Duodenal mucosa (tissue), 2 donors: ENCODE measurements at regions not wholly inside any gene's neighbourhood (a gene's known extent, or its start where the extent isn't known, plus 50 kb on each side); places are given as distances from the start of the nearest gene placed in this dataset.

Experiments
- H3K27ac ChIP-seq: one replicate; pipeline ENCODE4 v1.7.0; 2013; ENCODE audit warnings: low read depth, low read length
- H3K27me3 ChIP-seq, 2 donors: one replicate each; pipeline ENCODE4 v1.7.0; 2013; ENCODE audit warnings: low read length in 2 of 2, control low read depth in 1 of 2; ENCODE audit not compliant: insufficient read depth in 2 of 2, control insufficient read depth in 1 of 2
- H3K36me3 ChIP-seq, 2 donors: one replicate each; pipeline ENCODE4 v1.7.0; 2013; ENCODE audit warnings: low read length in 2 of 2, control low read depth in 1 of 2; ENCODE audit not compliant: insufficient read depth in 2 of 2, control insufficient read depth in 1 of 2
- H3K4me1 ChIP-seq, 2 donors: one replicate each; pipeline ENCODE4 v1.7.0; 2013; ENCODE audit warnings: low read length in 2 of 2, control low read depth in 1 of 2; ENCODE audit not compliant: insufficient read depth in 2 of 2, control insufficient read depth in 1 of 2
- H3K4me3 ChIP-seq, 2 donors: one replicate each; pipeline ENCODE4 v1.7.0; 2013; ENCODE audit warnings: low read length in 2 of 2, low read depth in 1 of 2
- H3K9ac ChIP-seq, 2 donors: one replicate each; pipeline ENCODE4 v1.7.0; 2013; ENCODE audit warnings: low read length in 2 of 2, low read depth in 1 of 2
- H3K9me3 ChIP-seq, 2 donors: one replicate each; pipeline ENCODE4 v1.7.0; 2013; ENCODE audit warnings: low read length in 2 of 2, control low read depth in 1 of 2; ENCODE audit not compliant: control insufficient read depth in 1 of 2

DNA sequence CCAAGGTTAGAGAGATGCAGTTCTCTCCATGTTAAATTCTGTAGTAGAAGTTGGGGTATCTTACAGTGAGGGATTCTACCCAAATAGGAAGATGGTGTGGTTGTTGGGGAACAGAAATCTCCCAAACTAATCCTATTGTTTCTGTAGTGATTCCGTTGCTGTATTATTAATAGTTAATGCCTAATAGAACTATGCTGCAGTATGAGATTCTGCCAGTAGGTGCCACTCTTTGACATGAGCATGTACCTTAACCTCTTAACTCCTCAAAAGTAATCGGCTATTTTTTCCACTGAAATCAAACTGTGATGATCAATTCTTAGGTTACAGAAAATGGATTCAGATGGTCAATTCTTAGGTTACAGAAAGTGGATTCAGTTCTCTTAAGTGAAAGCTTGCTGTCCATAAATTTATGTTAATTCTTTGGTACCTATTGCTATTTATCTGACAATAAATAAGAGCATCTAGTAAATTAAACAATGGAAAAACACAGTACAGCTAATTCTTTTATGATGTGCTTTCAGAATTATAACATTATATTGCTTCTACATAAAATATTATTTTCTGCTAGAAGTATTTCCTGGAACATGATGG lies 97.9 kb upstream of the DLX2 start:
- Histone ChIP-seq H3K27ac (no peak overlapping the region), H3K4me1 (peaks cover 9 to 13% of the 10 kb centered on the region in 2 donors), H3K9ac (no peak overlapping the region), H3K9me3 (peaks cover 7 to 8% of the 10 kb centered on the region in 2 donors), H3K27me3 (no peaks in the 10 kb centered on the region), H3K4me3 (no peak overlapping the region), H3K36me3 (no peaks in the 10 kb centered on the region)

DNA sequence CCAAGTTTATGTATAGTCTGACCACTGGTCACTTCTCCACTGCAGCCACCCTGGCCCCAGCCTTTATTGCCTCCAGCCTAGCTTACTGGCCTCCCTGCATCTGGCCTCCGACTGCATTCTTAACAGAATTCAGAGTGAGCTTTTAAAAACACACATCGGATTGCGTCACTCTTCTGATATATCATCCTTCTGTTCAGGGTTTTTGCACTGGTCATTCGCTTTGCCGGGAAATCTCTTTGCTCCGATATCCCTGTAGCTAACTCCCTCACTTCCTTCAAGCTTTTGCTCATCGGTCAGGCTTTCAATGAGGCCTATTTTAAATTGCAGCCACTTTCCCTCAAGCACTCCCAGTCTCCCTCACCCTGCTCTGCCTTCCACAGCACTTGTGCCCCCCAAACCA lies 101.6 kb upstream of the DLX2 start:
- H3K9ac ChIP-seq = no peak overlapping the region
- no peak overlapping the region for H3K27ac ChIP-seq
- peaks cover 0 to 11% of the 10 kb centered on the region in 2 donors for H3K4me1 ChIP-seq
- H3K9me3 ChIP-seq = peaks cover 7 to 8% of the 10 kb centered on the region in 2 donors
- no peak overlapping the region for H3K4me3 ChIP-seq
- no peaks in the 10 kb centered on the region for H3K27me3 ChIP-seq
- H3K36me3 ChIP-seq = no peaks in the 10 kb centered on the region

DNA sequence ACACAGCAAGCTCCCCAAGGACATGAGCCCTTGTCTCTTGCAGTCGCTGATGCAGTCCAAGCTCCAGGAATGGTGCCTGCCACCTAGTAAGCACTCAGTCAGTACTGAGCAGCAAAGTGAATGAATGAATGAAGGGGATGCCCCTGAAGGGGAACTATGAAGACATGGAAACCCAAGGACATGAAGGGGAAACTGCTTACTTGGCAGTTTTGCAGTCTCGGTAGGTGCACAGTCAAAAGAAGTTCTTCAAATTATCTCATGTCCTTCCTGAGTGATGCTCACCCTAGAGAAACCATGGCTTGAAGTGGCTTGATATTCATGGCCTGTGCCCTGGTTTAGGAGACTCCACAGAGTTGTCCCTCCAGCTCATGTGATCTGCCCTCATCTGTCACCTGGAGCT lies 102.1 kb upstream of the DLX2 start:
- Histone ChIP-seq H3K4me1 (peaks cover 0 to 11% of the 10 kb centered on the region in 2 donors), H3K27ac (no peak overlapping the region), H3K9me3 (peaks cover 7 to 8% of the 10 kb centered on the region in 2 donors)

DNA sequence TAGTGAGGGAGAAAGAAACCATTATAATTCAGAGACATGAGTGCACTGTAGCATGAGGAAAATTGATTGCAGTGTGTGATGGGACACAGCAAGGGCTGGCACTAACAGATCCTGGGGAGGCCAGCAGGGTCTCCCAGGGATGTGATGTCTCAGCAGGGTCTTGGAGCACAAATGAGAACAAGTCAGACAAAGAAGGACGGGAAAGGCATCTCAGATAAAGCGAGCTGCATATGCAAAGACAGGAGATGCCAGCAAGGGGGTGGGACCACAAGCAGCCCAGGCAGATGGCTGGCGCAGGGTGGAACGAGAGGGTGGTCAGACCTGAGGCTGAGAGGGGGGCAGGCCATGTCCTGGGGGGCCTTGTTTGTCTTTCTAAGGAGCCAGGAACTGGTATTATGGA lies 102.6 kb upstream of the DLX2 start:
- peaks cover 3 to 4% of the 10 kb centered on the region in 2 donors for H3K9me3 ChIP-seq
- no peak overlapping the region for H3K27ac ChIP-seq
- H3K9ac ChIP-seq = no peak overlapping the region
- peaks cover 0 to 11% of the 10 kb centered on the region in 2 donors for H3K4me1 ChIP-seq
- no peaks in the 10 kb centered on the region for H3K36me3 ChIP-seq
- no peaks in the 10 kb centered on the region for H3K27me3 ChIP-seq
- no peak overlapping the region for H3K4me3 ChIP-seq

More for the DNA sequence above, 102.1 kb upstream of the DLX2 start:
- Histone ChIP-seq H3K4me3 (no peak overlapping the region), H3K27me3 (no peaks in the 10 kb centered on the region), H3K9ac (no peak overlapping the region), H3K36me3 (no peaks in the 10 kb centered on the region)

DNA sequence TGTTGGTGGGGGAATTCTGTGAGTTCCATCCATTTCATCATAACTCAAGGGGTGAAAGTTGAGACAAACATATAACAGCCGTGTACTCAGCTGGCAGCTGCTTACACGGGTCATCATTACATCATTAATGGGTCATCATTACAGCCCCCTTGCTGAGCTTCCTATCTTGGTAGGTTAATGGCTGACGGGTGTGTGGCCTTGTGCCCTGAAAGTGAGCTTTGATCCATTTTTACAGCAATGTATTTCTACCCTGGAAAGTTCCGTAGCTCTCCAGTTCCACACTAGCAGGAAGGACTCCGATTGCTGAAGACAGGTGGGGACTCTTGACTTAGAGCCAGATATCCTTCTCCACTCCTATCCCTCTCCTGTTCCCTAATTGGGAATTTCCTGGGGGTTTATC lies 105.2 kb upstream of the DLX2 start:
- H3K9me3 ChIP-seq = no peaks in the 10 kb centered on the region
- no peak overlapping the region for H3K4me3 ChIP-seq
- H3K27ac ChIP-seq = no peak overlapping the region

DNA sequence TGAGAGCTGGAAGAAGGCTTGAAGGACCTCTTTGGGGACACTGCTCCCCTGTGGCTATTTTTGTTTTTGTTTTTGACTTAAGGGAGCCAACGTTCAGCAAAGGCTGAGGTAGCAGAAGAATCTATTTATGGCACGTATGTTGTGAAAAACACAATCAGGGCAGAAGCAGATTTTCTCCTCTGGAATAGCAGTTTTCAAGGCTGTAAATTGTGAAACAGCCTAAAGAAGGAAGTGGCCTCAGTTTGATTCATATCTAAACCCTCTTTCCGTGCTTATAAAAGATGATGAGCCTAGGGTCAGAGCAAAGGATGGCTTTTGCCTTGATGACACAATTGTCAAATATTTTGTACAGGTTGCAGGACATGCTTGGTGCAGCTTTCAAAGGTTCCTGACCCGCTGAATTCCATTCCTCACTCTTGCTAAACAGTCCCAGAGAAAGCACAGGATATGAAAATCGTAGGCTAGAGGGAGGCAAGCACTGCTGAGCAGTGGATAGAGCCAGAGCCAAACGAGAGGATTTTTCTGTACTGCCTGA lies 106.2 kb upstream of the DLX2 start:
- Histone ChIP-seq H3K4me1 (peaks cover 0 to 11% of the 10 kb centered on the region in 2 donors), H3K4me3 (no peak overlapping the region), H3K9me3 (no peaks in the 10 kb centered on the region), H3K9ac (no peak overlapping the region), H3K36me3 (no peaks in the 10 kb centered on the region), H3K27ac (no peak overlapping the region), H3K27me3 (no peaks in the 10 kb centered on the region)

More for the DNA sequence above, 105.2 kb upstream of the DLX2 start:
- Histone ChIP-seq H3K9ac (no peak overlapping the region), H3K27me3 (no peaks in the 10 kb centered on the region), H3K36me3 (no peaks in the 10 kb centered on the region), H3K4me1 (peaks cover 0 to 11% of the 10 kb centered on the region in 2 donors)

DNA sequence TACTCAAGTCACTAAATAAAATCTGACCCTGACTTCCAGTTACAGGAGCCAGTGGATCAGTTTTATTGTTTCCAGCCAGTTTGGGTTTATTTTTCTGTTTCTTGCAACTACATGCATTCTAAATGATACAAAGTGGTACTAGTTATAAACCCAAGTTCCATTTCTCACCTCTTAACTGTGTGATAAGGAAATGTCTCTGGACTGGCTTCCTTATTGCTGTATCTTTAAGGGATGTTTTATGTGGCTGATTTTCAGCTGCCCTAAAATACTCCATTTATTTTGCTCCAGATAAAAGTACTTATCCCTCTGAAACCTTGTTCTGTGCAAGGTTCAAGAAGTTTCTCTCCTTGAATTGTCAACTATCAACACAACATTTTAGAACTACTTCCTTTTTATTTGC lies 107.9 kb upstream of the DLX2 start:
- Histone ChIP-seq H3K27ac (no peak overlapping the region), H3K4me1 (peaks cover 0 to 11% of the 10 kb centered on the region in 2 donors), H3K36me3 (no peaks in the 10 kb centered on the region), H3K9ac (no peak overlapping the region), H3K4me3 (no peak overlapping the region), H3K27me3 (no peaks in the 10 kb centered on the region), H3K9me3 (no peaks in the 10 kb centered on the region)

DNA sequence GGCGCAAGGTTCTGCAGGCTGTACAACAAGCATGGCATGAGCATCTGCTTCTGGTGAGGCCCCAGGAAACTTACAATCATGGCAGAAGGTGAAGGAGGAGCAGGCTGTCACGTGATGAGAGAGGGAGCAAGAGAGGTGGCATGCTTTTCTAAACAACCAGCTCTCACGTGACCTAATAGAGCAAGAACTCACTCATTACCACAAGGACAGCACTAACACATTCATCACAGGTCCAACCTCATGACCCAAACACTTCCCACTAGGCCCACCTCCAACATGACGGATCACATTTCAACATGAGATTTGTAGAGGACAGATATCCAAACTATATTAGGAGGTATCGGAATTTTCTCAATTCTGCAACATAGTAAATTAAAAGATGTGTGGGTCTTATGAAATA lies 108.8 kb upstream of the DLX2 start:
- peaks cover 0 to 11% of the 10 kb centered on the region in 2 donors for H3K4me1 ChIP-seq
- H3K27ac ChIP-seq = no peak overlapping the region
- H3K9ac ChIP-seq = no peak overlapping the region
- H3K9me3 ChIP-seq = no peaks in the 10 kb centered on the region
- H3K27me3 ChIP-seq = no peaks in the 10 kb centered on the region
- H3K4me3 ChIP-seq = no peak overlapping the region
- H3K36me3 ChIP-seq = no peaks in the 10 kb centered on the region

DNA sequence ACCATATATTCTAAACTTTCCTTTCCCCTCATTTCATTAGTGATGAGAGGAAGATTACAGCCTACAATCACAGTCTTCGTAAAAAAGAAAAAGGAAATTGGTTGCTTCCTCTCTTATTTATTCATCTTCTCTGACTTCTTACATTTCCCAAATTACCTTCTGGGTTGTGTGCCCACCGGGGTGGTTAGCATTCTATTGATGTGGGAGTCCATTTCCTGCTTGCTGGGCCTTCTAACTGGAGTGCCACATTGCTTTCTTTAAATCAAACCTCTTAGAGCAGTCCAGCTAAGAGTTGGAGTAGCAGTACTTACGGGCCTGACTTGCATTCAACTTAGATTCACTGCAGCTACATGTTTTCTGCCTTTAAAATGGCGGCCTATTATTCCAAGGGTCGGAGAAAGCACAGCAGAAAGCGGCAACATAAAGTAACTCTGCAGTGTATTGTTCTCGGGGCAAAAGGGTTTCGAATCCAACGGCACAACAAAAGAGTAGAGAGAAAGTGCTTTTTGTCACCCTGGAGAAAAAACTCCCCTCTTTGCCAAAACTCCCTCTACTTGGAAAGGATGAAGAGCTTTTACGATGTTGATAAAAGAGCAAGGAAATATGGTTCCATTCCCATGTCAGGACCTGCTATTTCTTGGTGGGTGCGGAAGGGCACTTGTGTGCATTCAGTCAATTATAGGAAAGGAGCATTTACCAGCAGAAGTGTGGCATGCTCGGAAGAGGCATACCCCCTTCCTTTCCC lies 110.6 kb upstream of the DLX2 start:
- Histone ChIP-seq H3K9ac (no peak overlapping the region), H3K36me3 (no peaks in the 10 kb centered on the region), H3K27ac (no peak overlapping the region), H3K4me3 (no peak overlapping the region), H3K27me3 (no peaks in the 10 kb centered on the region), H3K4me1 (peaks cover 0 to 5% of the 10 kb centered on the region in 2 donors), H3K9me3 (no peaks in the 10 kb centered on the region)

DNA sequence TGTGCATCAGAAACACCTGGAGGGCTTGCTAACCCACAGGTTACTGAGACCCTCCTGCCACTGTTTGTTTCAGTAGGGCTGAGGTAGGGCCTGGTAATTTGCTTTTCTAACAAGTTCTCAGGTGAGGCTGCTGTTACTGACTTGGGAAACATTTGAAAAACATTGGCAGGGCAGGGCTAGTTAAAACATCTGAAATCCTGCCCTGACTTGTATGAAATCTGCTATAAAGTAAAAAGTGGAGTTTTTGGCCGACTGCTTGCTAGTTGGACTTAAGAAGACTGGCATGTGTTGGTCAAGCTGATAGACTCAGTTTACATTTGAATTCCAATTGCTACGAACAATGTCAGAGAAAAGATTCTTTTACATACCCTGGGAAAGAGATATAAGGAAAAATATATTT lies 111.6 kb upstream of the DLX2 start:
- Histone ChIP-seq H3K9me3 (no peaks in the 10 kb centered on the region), H3K27ac (no peak overlapping the region), H3K4me3 (no peak overlapping the region), H3K36me3 (no peaks in the 10 kb centered on the region), H3K27me3 (no peaks in the 10 kb centered on the region), H3K9ac (no peak overlapping the region), H3K4me1 (no peaks in the 10 kb centered on the region)
